ENCODE measurements at regions not wholly inside any gene's neighbourhood (a gene's known extent, or its start where the extent isn't known, plus 50 kb on each side); places are given as distances from the start of the nearest gene placed in this dataset.

DNA sequence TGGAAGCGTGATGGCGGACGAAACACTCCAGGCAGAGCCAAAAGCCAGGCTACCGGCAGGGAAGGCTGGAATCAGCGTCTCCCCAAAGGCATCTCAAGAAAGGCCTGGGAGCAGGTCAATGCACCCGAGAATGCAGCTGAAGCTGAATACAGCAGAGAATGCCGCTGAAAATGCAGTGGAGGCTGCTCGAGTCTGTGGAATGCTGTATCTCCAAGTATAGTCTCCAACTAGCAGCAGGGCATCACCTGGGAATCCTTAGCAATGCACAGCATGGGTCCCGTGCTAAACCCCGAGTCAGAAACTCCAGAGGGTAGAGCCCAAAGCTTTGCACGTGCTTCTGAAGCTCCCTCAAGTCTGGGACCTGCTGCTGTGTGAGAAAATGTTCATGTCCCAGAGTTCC is 191.1 kb upstream of the ALKAL2 start:
- TF ChIP-seq, protein P1, sequence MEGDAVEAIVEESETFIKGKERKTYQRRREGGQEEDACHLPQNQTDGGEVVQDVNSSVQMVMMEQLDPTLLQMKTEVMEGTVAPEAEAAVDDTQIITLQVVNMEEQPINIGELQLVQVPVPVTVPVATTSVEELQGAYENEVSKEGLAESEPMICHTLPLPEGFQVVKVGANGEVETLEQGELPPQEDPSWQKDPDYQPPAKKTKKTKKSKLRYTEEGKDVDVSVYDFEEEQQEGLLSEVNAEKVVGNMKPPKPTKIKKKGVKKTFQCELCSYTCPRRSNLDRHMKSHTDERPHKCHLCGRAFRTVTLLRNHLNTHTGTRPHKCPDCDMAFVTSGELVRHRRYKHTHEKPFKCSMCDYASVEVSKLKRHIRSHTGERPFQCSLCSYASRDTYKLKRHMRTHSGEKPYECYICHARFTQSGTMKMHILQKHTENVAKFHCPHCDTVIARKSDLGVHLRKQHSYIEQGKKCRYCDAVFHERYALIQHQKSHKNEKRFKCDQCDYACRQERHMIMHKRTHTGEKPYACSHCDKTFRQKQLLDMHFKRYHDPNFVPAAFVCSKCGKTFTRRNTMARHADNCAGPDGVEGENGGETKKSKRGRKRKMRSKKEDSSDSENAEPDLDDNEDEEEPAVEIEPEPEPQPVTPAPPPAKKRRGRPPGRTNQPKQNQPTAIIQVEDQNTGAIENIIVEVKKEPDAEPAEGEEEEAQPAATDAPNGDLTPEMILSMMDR (IDR thresholded peaks at IDR 0.05) = no peak

GRCh38 chr2:471560-471959 is 183.7 kb upstream of the ALKAL2 start:
- TF ChIP-seq, protein P1 (IDR thresholded peaks at IDR 0.05) = no peak

DNA sequence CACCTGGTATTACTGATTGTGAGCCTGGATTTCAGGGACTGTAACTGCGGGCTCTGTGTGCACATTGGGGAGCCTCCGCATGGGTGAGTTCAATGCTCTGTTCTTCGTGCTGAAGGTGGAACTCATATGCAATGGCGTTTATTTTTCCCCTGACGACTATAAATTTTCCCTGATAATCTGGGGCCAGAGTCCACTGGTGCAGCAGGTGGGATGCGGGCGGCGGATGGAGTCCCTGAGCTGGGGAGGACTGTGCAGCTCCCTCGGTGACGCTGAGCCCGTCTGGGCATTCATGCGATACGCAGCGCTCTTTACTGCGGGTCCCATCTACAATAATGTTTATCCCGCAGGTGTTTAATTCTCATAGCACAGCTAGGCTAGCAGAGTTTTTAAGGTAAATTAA is 181.6 kb upstream of the ALKAL2 start:
- TF ChIP-seq, protein P1 (IDR thresholded peaks at IDR 0.05) = no peak

- TF ChIP-seq, protein P1 (IDR thresholded peaks at IDR 0.05) = no peak
Observed at GRCh38 chr2:468648-469336, 180.9 kb upstream of the ALKAL2 start.

DNA sequence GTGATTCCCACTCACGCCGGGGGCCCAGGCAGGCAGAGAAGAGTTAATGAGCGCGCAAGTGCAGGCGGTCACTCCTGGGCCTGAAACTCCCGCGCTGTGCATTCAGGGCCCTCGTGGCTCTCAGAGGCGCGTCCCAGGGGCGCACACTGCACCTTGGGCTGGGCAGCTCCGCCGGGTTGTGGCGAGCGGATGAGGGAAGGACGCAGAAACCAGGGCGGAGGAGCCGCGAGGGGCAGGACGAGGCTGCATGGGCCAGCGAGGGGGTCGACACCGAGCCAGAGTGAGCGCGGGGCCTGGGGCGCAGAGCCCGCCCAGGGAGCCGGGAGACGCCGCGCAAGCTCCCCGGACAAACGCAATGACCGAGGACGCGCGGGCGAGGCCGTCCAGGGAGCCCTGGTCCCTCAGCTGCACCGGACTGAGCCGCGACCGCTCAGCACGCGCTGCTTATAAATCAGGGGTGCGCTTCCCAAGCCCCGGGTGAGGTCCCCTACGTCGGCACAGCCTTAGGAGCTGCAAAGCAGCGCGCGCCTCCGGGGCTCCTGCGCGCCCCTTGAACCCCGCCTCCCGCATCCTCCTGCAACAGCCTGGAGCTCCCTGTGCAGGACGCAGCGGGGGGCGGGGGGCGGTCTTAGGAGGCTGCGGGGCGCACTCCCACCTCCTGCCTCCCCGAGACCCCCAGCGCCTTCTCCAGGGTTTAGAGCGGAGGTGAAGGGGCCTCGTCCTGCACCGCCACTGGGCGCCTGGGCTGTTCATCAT is 180.2 kb upstream of the ALKAL2 start:
- TF ChIP-seq, protein P1 (IDR thresholded peaks at IDR 0.05) = no peak

GRCh38 chr2:467543-467891 is 179.6 kb upstream of the ALKAL2 start:
- TF ChIP-seq, protein P1 (IDR thresholded peaks at IDR 0.05) = no peak

GRCh38 chr2:467101-467500 is 179.2 kb upstream of the ALKAL2 start:
- TF ChIP-seq, protein P1 (IDR thresholded peaks at IDR 0.05) = no peak

Data from LNCAP (cell line).